SK-N-SH treated with all-trans-retinoic acid at 6 μM for 48 hours (cell line): ENCODE measurements at regions not wholly inside any gene's neighbourhood (a gene's known extent, or its start where the extent isn't known, plus 50 kb on each side); places are given as distances from the start of the nearest gene placed in this dataset.

Experiments used
- ARNTL ChIP-seq: fragments of 450-650 bp; formaldehyde crosslinking; IDR thresholded peaks from 2 replicates; pipeline ENCODE4 v1.5.0; 2020; ENCODE audit warnings: low read depth, mild to moderate bottlenecking, moderate library complexity, borderline replicate concordance
- CREB5 ChIP-seq: fragments of 250-450 bp; sonication (Bioruptor Pico); IDR thresholded peaks from 2 replicates; pipeline ENCODE4 v1.5.1; 2020; ENCODE audit warnings: low read depth, mild to moderate bottlenecking, moderate library complexity
- CSDC2 ChIP-seq: fragments of 250-450 bp; sonication (Bioruptor Pico); IDR thresholded peaks from 2 replicates; pipeline ENCODE4 v1.5.0; 2020; ENCODE audit warnings: mild to moderate bottlenecking, moderate library complexity
- CSRNP3 ChIP-seq: fragments of 250-450 bp; sonication (Bioruptor Pico); IDR thresholded peaks from 2 replicates; pipeline ENCODE4 v1.5.1; 2021; ENCODE audit warnings: mild to moderate bottlenecking, moderate library complexity
- PATZ1 ChIP-seq: fragments of 250-450 bp; sonication (Bioruptor Pico); IDR thresholded peaks from 2 replicates; pipeline ENCODE4 v1.8.0; 2020; ENCODE audit warnings: mild to moderate bottlenecking, moderate library complexity, borderline replicate concordance
- PPARA ChIP-seq: fragments of 250-450 bp; sonication (Bioruptor Pico); IDR thresholded peaks from 2 replicates; pipeline ENCODE4 v1.5.0; 2020; ENCODE audit warnings: mild to moderate bottlenecking, borderline replicate concordance
- RARB ChIP-seq: fragments of 250-450 bp; sonication (Bioruptor Pico); IDR thresholded peaks from 2 replicates; pipeline ENCODE4 v1.8.0; 2021; ENCODE audit warnings: mild to moderate bottlenecking, moderate library complexity
- TSHZ2 ChIP-seq: fragments of 250-450 bp; sonication (Bioruptor Pico); IDR thresholded peaks from 2 replicates; pipeline ENCODE4 v1.5.0; 2020; ENCODE audit warnings: mild to moderate bottlenecking, moderate library complexity
- ZC3H10 ChIP-seq: fragments of 250-450 bp; sonication (Bioruptor Pico); IDR thresholded peaks from 2 replicates; pipeline ENCODE4 v1.5.1; 2021; ENCODE audit warnings: mild to moderate bottlenecking, moderate library complexity
- ZFP30 ChIP-seq: fragments of 450-650 bp; formaldehyde crosslinking; IDR thresholded peaks from 2 replicates; pipeline ENCODE4 v1.5.0; 2022; ENCODE audit warnings: mild to moderate bottlenecking, moderate library complexity
- ZNF8 ChIP-seq: fragments of 450-650 bp; formaldehyde crosslinking; IDR thresholded peaks from 2 replicates; pipeline ENCODE4 v1.5.0; 2020; ENCODE audit warnings: mild to moderate bottlenecking, moderate library complexity

- TF ChIP-seq ZC3H10 (CRISPR knock-in tag) (no peak), CREB5 (no peak), PATZ1 (CRISPR knock-in tag) (no peak), ARNTL (CRISPR knock-in tag) (no peak), ZNF8 (no peak), PPARA (CRISPR knock-in tag) (no peak), ZFP30 (CRISPR knock-in tag) (no peak), TSHZ2 (CRISPR knock-in tag) (no peak), CSDC2 (CRISPR knock-in tag) (no peak), RARB (CRISPR knock-in tag) (no peak), CSRNP3 (CRISPR knock-in tag) (no peak)
Measured at GRCh38 chr13:33496336-33496735, 210.8 kb upstream of the STARD13 start.
